ENCODE measurements at regions not wholly inside any gene's neighbourhood (a gene's known extent, or its start where the extent isn't known, plus 50 kb on each side); places are given as distances from the start of the nearest gene placed in this dataset.

DNA sequence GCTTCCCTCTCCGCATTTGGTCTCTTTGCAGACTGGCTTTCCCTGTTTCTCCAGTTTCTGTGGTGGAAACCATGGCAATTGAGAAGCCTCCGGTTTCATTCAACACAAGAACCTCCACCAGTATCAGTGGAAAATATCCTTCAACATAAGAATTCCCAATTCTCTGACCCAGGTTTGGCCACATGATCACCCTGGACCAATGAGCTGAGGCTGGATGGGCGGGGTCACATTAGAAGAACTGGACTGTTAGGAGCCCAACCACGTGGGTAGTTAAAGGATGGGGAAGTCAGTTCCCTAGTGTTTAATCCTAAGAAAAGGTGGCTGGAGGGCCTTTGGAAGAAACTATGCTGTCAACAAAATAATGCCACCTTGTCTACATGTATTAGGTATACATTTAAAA, 336.3 kb downstream of the DMRT2 start:
- no peak for FAIRE-seq
- no peak for DNase-seq (ENCODE audit: low read depth in 1 of 2, low spot score in 1 of 2)
- no peak overlapping the region for H3K27ac ChIP-seq
- no peaks in the 10 kb centered on the region for H3K4me1 ChIP-seq
- no peak for ATAC-seq
- H3K4me2 ChIP-seq, result no peak overlapping the region
- TF ChIP-seq RFX5 (IDR thresholded peaks at IDR 0.05), result no peak
- no peak for TF ChIP-seq FOSB (CRISPR knock-in tag; IDR thresholded peaks at IDR 0.05)
- TF ChIP-seq HEYL (CRISPR knock-in tag; IDR thresholded peaks at IDR 0.05), result no peak
- no peaks in the 10 kb centered on the region for H3K9me3 ChIP-seq
- no peak overlapping the region for H3K4me3 ChIP-seq
- CTCF ChIA-PET, result no interaction called here
- WGBS (ENCODE audit: missing lambda C conversion rate), result 34% methylated on average over 4 of the region's 4 CpGs
- POLR2A ChIA-PET, result no interaction called here

DNA sequence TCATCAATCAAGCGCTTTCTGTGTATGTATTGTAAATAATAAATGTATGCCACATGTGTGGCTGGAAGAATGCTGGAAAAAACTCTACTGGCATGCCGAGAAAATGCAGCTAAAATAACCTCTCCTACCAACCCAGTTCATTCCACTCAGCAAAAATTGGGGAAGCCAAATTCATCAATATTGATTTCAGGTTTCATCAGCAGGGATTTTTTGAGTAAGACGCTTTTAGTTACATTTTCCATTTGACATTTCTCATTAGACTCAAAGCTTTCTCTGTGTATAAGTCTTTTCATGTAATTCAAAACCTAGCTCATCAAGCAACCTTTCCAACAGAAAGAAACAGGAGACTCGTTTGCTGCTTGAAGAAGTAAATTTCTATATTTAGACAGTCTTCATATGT, 338.1 kb downstream of the DMRT2 start:
- 21% methylated on average over 4 of the region's 4 CpGs for WGBS (ENCODE audit: missing lambda C conversion rate)
- ChIA-PET POLR2A (no interaction called here), CTCF (no interaction called here)
- H3K27ac ChIP-seq, result no peak overlapping the region
- TF ChIP-seq NR3C1 (IDR thresholded peaks at IDR 0.05) (no peak), RFX5 (IDR thresholded peaks at IDR 0.05) (no peak), RARB (CRISPR knock-in tag; IDR thresholded peaks at IDR 0.05) (no peak), HDAC2 (IDR thresholded peaks at IDR 0.05) (no peak), RCOR1 (IDR thresholded peaks at IDR 0.05; ENCODE audit: low read depth, low read length) (no peak), BHLHE40 (IDR thresholded peaks at IDR 0.05; ENCODE audit: low read depth, low read length) (no peak), ZSCAN20 (CRISPR knock-in tag; IDR thresholded peaks at IDR 0.05) (no peak), HEYL (CRISPR knock-in tag; IDR thresholded peaks at IDR 0.05) (no peak), POLR2A (IDR thresholded peaks at IDR 0.05; ENCODE audit: low read length) (no peak)
- TF ChIP-seq, protein P1, sequence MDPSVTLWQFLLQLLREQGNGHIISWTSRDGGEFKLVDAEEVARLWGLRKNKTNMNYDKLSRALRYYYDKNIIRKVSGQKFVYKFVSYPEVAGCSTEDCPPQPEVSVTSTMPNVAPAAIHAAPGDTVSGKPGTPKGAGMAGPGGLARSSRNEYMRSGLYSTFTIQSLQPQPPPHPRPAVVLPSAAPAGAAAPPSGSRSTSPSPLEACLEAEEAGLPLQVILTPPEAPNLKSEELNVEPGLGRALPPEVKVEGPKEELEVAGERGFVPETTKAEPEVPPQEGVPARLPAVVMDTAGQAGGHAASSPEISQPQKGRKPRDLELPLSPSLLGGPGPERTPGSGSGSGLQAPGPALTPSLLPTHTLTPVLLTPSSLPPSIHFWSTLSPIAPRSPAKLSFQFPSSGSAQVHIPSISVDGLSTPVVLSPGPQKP (IDR thresholded peaks at IDR 0.05; ENCODE audit: low read depth, low read length), result no peak
- TF ChIP-seq, protein P2, sequence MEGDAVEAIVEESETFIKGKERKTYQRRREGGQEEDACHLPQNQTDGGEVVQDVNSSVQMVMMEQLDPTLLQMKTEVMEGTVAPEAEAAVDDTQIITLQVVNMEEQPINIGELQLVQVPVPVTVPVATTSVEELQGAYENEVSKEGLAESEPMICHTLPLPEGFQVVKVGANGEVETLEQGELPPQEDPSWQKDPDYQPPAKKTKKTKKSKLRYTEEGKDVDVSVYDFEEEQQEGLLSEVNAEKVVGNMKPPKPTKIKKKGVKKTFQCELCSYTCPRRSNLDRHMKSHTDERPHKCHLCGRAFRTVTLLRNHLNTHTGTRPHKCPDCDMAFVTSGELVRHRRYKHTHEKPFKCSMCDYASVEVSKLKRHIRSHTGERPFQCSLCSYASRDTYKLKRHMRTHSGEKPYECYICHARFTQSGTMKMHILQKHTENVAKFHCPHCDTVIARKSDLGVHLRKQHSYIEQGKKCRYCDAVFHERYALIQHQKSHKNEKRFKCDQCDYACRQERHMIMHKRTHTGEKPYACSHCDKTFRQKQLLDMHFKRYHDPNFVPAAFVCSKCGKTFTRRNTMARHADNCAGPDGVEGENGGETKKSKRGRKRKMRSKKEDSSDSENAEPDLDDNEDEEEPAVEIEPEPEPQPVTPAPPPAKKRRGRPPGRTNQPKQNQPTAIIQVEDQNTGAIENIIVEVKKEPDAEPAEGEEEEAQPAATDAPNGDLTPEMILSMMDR (IDR thresholded peaks at IDR 0.05), result no peak
- H3K4me1 ChIP-seq, result no peaks in the 10 kb centered on the region
- no peak overlapping the region for H3K4me3 ChIP-seq
- H3K9me3 ChIP-seq, result no peaks in the 10 kb centered on the region
- ATAC-seq (no peak), FAIRE-seq (no peak), DNase-seq (ENCODE audit: low read depth in 1 of 2, low spot score in 1 of 2) (no peak)
- no peak overlapping the region for H3K4me2 ChIP-seq

DNA sequence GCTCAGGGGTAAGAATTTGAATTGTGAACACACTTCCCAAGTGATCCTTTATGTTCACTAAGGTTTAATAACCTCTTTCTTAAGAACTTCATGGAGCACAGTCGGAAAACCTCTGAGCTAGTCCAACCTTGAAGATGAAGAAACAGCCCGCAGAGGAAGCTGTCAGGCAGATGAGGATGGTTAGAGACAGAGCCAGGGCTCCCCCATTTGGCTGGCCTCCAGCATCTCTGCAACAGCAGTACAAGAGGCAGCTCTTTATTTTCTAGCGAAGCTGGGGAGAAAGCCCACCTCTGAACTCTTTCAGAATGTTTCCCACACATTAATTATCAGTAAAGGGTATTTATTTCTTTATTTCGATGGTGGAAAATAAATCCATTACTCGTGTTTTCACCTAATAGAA, 350.8 kb downstream of the DMRT2 start:
- no peak for ATAC-seq
- CTCF ChIA-PET, result no interaction called here
- H3K4me3 ChIP-seq, result no peak overlapping the region
- no peak for TF ChIP-seq HOXA7 (CRISPR knock-in tag; IDR thresholded peaks at IDR 0.05)
- no peak for TF ChIP-seq MAZ (IDR thresholded peaks at IDR 0.05; ENCODE audit: borderline replicate concordance, low read depth, low read length)
- TF ChIP-seq ZC3H11A (IDR thresholded peaks at IDR 0.05), result no peak
- TF ChIP-seq, protein P1 (IDR thresholded peaks at IDR 0.05; ENCODE audit: low read depth, low read length), result no peak
- TF ChIP-seq, protein P3, sequence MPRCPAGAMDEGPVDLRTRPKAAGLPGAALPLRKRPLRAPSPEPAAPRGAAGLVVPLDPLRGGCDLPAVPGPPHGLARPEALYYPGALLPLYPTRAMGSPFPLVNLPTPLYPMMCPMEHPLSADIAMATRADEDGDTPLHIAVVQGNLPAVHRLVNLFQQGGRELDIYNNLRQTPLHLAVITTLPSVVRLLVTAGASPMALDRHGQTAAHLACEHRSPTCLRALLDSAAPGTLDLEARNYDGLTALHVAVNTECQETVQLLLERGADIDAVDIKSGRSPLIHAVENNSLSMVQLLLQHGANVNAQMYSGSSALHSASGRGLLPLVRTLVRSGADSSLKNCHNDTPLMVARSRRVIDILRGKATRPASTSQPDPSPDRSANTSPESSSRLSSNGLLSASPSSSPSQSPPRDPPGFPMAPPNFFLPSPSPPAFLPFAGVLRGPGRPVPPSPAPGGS (IDR thresholded peaks at IDR 0.05), result no peak
- TF ChIP-seq HEYL (CRISPR knock-in tag; IDR thresholded peaks at IDR 0.05), result no peak
- TF ChIP-seq ZSCAN20 (CRISPR knock-in tag; IDR thresholded peaks at IDR 0.05), result no peak
- TF ChIP-seq, protein P4, sequence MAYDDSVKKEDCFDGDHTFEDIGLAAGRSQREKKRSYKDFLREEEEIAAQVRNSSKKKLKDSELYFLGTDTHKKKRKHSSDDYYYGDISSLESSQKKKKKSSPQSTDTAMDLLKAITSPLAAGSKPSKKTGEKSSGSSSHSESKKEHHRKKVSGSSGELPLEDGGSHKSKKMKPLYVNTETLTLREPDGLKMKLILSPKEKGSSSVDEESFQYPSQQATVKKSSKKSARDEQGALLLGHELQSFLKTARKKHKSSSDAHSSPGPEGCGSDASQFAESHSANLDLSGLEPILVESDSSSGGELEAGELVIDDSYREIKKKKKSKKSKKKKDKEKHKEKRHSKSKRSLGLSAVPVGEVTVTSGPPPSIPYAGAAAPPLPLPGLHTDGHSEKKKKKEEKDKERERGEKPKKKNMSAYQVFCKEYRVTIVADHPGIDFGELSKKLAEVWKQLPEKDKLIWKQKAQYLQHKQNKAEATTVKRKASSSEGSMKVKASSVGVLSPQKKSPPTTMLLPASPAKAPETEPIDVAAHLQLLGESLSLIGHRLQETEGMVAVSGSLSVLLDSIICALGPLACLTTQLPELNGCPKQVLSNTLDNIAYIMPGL (CRISPR knock-in tag; IDR thresholded peaks at IDR 0.05; ENCODE audit: borderline replicate concordance), result no peak
- TF ChIP-seq, protein P2 (IDR thresholded peaks at IDR 0.05), result no peak
- TF ChIP-seq RAD21 (conservative IDR thresholded peaks at IDR 0.05 in 1 of 2, IDR thresholded peaks at IDR 0.05 in 1 of 2), result no peak
- no peak for TF ChIP-seq CHD2 (IDR thresholded peaks at IDR 0.05; ENCODE audit: low read length, partially characterized antibody)
- no peak for TF ChIP-seq JUNB (IDR thresholded peaks at IDR 0.05)
- no peak for TF ChIP-seq PHF8 (IDR thresholded peaks at IDR 0.05; ENCODE audit: borderline replicate concordance, low read depth)
- no peak for TF ChIP-seq CBX2 (IDR thresholded peaks at IDR 0.05; ENCODE audit: borderline replicate concordance, low read depth)
- no peak for TF ChIP-seq EHMT2 (IDR thresholded peaks at IDR 0.05; ENCODE audit: low read depth)
- TF ChIP-seq ZFP36 (IDR thresholded peaks at IDR 0.05; ENCODE audit: borderline replicate concordance, partially characterized antibody), result no peak
- TF ChIP-seq RARB (CRISPR knock-in tag; IDR thresholded peaks at IDR 0.05), result no peak
- TF ChIP-seq ESRRA (IDR thresholded peaks at IDR 0.05; ENCODE audit: borderline replicate concordance, low read length), result no peak

More for the DNA sequence above, 350.8 kb downstream of the DMRT2 start:
- no peak overlapping the region for H3K27ac ChIP-seq
- WGBS (ENCODE audit: missing lambda C conversion rate), result 4% methylated on average over 5 of the region's 5 CpGs
- no peaks in the 10 kb centered on the region for H3K4me1 ChIP-seq
- no peaks in the 10 kb centered on the region for H3K9me3 ChIP-seq
- POLR2A ChIA-PET, result interaction anchor here (0.6 kb wide), 1 partner anchor 272 kb away, joined by 4 read pairs; no protein-coding TSS in a partner anchor
- DNase-seq (ENCODE audit: low read depth in 1 of 2, low spot score in 1 of 2) (no peak), FAIRE-seq (no peak)
- H3K4me2 ChIP-seq, result no peak overlapping the region

All from A549 (cell line).